ENCODE measurements at regions not wholly inside any gene's neighbourhood (a gene's known extent, or its start where the extent isn't known, plus 50 kb on each side); places are given as distances from the start of the nearest gene placed in this dataset.

DNA sequence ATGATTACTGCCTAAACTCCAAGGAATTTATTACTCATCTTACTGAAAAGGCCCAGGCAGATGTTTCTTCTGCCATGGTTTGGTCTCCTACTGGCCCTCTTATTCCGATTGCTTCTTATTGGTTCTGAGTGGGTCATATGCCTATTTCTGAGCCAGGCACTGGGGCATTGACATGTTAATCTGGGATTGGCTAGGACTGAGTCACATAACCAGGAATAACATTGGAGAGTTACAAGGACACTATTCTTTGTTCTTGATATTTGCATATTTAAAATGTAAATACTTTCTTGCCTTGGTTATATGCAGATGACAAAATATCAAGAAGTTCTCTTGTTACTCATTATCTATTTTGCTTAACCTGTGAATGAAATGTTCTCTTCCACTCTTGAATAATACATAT lies 534.4 kb upstream of the SLC39A10 start:
- TF ChIP-seq POLR2A (IDR thresholded peaks at IDR 0.05) (no peak), CTCF (IDR thresholded peaks at IDR 0.05) (no peak)

Data from breast epithelium (tissue), 3 donors.